CD8-positive, alpha-beta memory T cell (primary cell): ENCODE measurements at regions not wholly inside any gene's neighbourhood (a gene's known extent, or its start where the extent isn't known, plus 50 kb on each side); places are given as distances from the start of the nearest gene placed in this dataset.

Experiments
- CTCF ChIA-PET: fragments of 350-600 bp; sonication (Branson Sonifier 250); formaldehyde crosslinking; loops from one replicate; lab custom pipeline; 2021; ENCODE audit warnings: antibody characterized with exemption; lab: Charles Lee
- POLR2A ChIA-PET: fragments of 350-600 bp; sonication (Branson Sonifier 250); formaldehyde crosslinking; loops from one replicate; lab custom pipeline; 2021; ENCODE audit warnings: antibody characterized with exemption; lab: Charles Lee
- DNase-seq, 5 donors: peaks; one replicate each; pipeline versions ENCODE4 v3.0.0 to v3.0.0-alpha.2; 2020 to 2022; ENCODE audit warnings: mixed read lengths in 1 of 5
- H3K27ac ChIP-seq: one replicate; pipeline ENCODE4 v1.7.0; 2013; ENCODE audit warnings: low read depth, mild to moderate bottlenecking, low read length, moderate library complexity
- H3K27me3 ChIP-seq: 2 replicates; pipeline ENCODE4 v1.7.0; 2013; ENCODE audit warnings: low read length, mild to moderate bottlenecking; ENCODE audit not compliant: insufficient read depth, poor library complexity, severe bottlenecking
- H3K36me3 ChIP-seq: 2 replicates; pipeline ENCODE4 v1.7.0; 2013; ENCODE audit warnings: mild to moderate bottlenecking, low read length, moderate library complexity; ENCODE audit not compliant: insufficient read depth
- H3K4me1 ChIP-seq: 2 replicates; pipeline ENCODE4 v1.7.0; 2013; ENCODE audit warnings: mild to moderate bottlenecking, low read length, moderate library complexity; ENCODE audit not compliant: insufficient read depth
- H3K4me3 ChIP-seq: 2 replicates; pipeline ENCODE4 v1.7.0; 2013; ENCODE audit warnings: mild to moderate bottlenecking, low read length
- H3K9me3 ChIP-seq: 2 replicates; pipeline ENCODE4 v1.7.0; 2013; ENCODE audit warnings: mild to moderate bottlenecking, low read length
- H3K27ac Mint-ChIP-seq, 8 donors: one replicate each; pipeline ENCODE4 v1.8.0; 2020 to 2021; ENCODE audit warnings: mixed read lengths in 8 of 8, mild to moderate bottlenecking in 6 of 8, inconsistent platforms in 3 of 8, moderate library complexity in 3 of 8
- H3K27me3 Mint-ChIP-seq, 2 donors: one replicate each; pipeline ENCODE4 v1.8.0; 2020 to 2021; ENCODE audit warnings: mixed read lengths in 2 of 2, mild to moderate bottlenecking in 1 of 2, moderate library complexity in 1 of 2
- H3K36me3 Mint-ChIP-seq, 3 donors: one replicate each; pipeline ENCODE4 v1.8.0; 2020 to 2021; ENCODE audit warnings: mixed read lengths in 3 of 3, inconsistent platforms in 1 of 3, mild to moderate bottlenecking in 1 of 3
- H3K4me1 Mint-ChIP-seq, 3 donors: one replicate each; pipeline ENCODE4 v1.8.0; 2020 to 2021; ENCODE audit warnings: mixed read lengths in 3 of 3, inconsistent platforms in 1 of 3, mild to moderate bottlenecking in 1 of 3
- H3K4me3 Mint-ChIP-seq, 7 donors: one replicate each; pipeline ENCODE4 v1.8.0; 2020 to 2021; ENCODE audit warnings: mixed read lengths in 7 of 7, mild to moderate bottlenecking in 6 of 7, moderate library complexity in 4 of 7, inconsistent platforms in 2 of 7
- H3K9me3 Mint-ChIP-seq, 5 donors: one replicate each; pipeline ENCODE4 v1.8.0; 2020 to 2022; ENCODE audit warnings: mixed read lengths in 5 of 5, mild to moderate bottlenecking in 3 of 5, moderate library complexity in 2 of 5, inconsistent platforms in 1 of 5

- Histone ChIP-seq H3K4me3 (no peak overlapping the region), H3K4me1 (no peaks in the 10 kb centered on the region), H3K27me3 (no peaks in the 10 kb centered on the region), H3K9me3 (no peaks in the 10 kb centered on the region), H3K27ac (no peak overlapping the region), H3K36me3 (no peaks in the 10 kb centered on the region)
- H3K27me3 Mint-ChIP-seq = peaks cover 11 to 19% of the 10 kb centered on the region in 2 donors
- peaks cover 0 to 3% (median 0%) of the 10 kb centered on the region in 3 donors for H3K4me1 Mint-ChIP-seq
- H3K36me3 Mint-ChIP-seq = no peaks in the 10 kb centered on the region
- DNase-seq = no peak
- no peak overlapping the region for H3K4me3 Mint-ChIP-seq
- ChIA-PET POLR2A (no interaction called here), CTCF (no interaction called here)
- peaks cover 0 to 2% (median 0%) of the 10 kb centered on the region in 5 donors for H3K9me3 Mint-ChIP-seq
- H3K27ac Mint-ChIP-seq = no peak overlapping the region
These were observed 218.3 kb downstream of the AACS start for GRCh38 chr12:125283521-125283920.

GRCh38 chr12:125284087-125284486, 218.9 kb downstream of the AACS start:
- H3K4me1 ChIP-seq = no peaks in the 10 kb centered on the region
- H3K27ac ChIP-seq = no peak overlapping the region
- Mint-ChIP-seq H3K27ac (no peak overlapping the region), H3K36me3 (no peaks in the 10 kb centered on the region), H3K27me3 (peaks cover 12 to 18% of the 10 kb centered on the region in 2 donors), H3K4me1 (peaks cover 0 to 3% (median 0%) of the 10 kb centered on the region in 3 donors), H3K9me3 (peaks cover 0 to 2% (median 0%) of the 10 kb centered on the region in 5 donors), H3K4me3 (no peak overlapping the region)
- no peaks in the 10 kb centered on the region for H3K36me3 ChIP-seq
- H3K4me3 ChIP-seq = no peak overlapping the region
- ChIA-PET CTCF (no interaction called here), POLR2A (no interaction called here)
- H3K9me3 ChIP-seq = no peaks in the 10 kb centered on the region
- no peak for DNase-seq
- H3K27me3 ChIP-seq = no peaks in the 10 kb centered on the region

GRCh38 chr12:125284945-125285685, 219.9 kb downstream of the AACS start:
- H3K4me3 Mint-ChIP-seq = no peak overlapping the region
- H3K4me1 Mint-ChIP-seq = peaks cover 0 to 3% (median 0%) of the 10 kb centered on the region in 3 donors
- DNase-seq = no peak
- Histone ChIP-seq H3K4me3 (no peak overlapping the region), H3K27me3 (no peaks in the 10 kb centered on the region), H3K4me1 (no peaks in the 10 kb centered on the region), H3K9me3 (no peaks in the 10 kb centered on the region), H3K27ac (no peak overlapping the region), H3K36me3 (no peaks in the 10 kb centered on the region)
- H3K27ac Mint-ChIP-seq = peak overlapping the region in 1 of 8 donors; percentile 79
- no peaks in the 10 kb centered on the region for H3K36me3 Mint-ChIP-seq
- H3K9me3 Mint-ChIP-seq = peaks cover 0 to 2% (median 0%) of the 10 kb centered on the region in 5 donors
- ChIA-PET POLR2A (no interaction called here), CTCF (no interaction called here)
- peaks cover 12 to 14% of the 10 kb centered on the region in 2 donors for H3K27me3 Mint-ChIP-seq

DNA sequence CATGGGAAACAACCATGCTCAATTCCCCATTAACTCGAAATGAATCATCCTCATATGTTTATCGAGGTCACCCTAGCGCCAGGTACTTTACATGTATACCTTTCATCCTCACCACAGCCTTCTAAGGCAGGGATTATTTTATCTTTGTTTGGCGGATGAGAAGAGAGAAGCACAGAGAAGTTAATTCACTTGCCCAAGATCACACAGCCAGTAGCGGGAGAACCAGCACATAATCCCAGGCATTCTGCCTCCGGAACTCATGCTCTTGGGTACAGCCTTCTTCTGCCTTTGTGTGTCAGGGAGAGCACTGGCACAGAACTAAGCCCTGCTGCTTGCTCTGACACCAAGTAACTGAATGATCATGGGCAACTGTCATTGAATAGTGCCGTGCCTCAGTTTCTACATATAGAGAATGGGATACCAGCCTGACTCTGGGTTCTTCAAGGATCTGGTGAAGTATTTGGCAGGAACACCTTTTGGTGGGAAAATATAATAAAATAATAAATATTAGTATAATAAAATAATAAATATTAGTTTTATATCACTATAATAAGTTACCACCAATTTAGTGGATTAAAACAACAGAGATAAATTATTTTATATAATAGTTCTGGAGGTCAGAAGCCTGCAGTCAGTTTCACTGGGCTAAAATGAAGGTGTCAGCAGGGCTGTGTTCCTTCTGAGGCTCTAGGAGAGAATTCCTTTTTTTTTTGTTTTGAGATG, 220.9 kb downstream of the AACS start:
- H3K36me3 Mint-ChIP-seq = no peaks in the 10 kb centered on the region

DNA sequence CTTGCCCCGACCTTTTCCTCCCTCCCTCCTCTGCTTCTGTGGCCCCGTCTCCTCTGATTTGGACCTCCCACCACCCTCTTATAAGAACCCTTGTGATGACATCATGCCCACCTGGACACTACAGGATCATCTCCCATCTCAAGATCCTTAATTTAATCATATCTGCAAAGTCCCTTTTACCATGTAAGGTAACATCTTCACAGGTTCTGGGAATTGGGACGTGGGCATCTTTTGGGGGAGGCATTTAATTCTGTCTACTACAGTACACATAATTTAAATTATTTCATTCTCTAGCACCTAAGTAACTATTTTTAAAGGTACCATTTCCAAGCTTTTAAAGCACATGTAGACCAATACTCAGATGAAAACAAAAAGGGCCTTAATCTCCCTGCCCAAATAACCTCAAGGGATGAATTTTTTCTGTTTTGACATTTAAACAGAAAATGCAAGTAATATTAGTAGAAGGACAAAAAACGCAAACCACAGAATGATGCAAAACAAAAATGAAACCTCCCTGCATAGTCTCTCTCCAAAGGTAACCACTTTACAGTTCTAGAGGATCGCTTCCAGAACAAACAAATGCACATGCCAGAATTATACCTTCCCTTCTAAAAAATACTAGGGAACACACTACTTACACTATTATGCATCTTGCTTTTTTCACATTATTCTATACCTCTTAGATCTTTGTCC, 222.1 kb downstream of the AACS start:
- no peaks in the 10 kb centered on the region for H3K27me3 ChIP-seq
- H3K4me1 Mint-ChIP-seq = no peaks in the 10 kb centered on the region
- H3K9me3 Mint-ChIP-seq = no peaks in the 10 kb centered on the region
- peaks cover 7 to 11% of the 10 kb centered on the region in 2 donors for H3K27me3 Mint-ChIP-seq
- CTCF ChIA-PET = no interaction called here
- H3K4me3 Mint-ChIP-seq = no peak overlapping the region
- H3K9me3 ChIP-seq = no peaks in the 10 kb centered on the region
- no peak for DNase-seq
- H3K27ac Mint-ChIP-seq = no peak overlapping the region
- no peak overlapping the region for H3K4me3 ChIP-seq
- POLR2A ChIA-PET = no interaction called here
- H3K27ac ChIP-seq = no peak overlapping the region
- no peaks in the 10 kb centered on the region for H3K36me3 ChIP-seq
- no peaks in the 10 kb centered on the region for H3K4me1 ChIP-seq
- no peaks in the 10 kb centered on the region for H3K36me3 Mint-ChIP-seq

More for the DNA sequence above, 220.9 kb downstream of the AACS start:
- DNase-seq = no peak
- Histone ChIP-seq H3K4me3 (no peak overlapping the region), H3K4me1 (no peaks in the 10 kb centered on the region), H3K27me3 (no peaks in the 10 kb centered on the region), H3K36me3 (no peaks in the 10 kb centered on the region), H3K9me3 (no peaks in the 10 kb centered on the region), H3K27ac (no peak overlapping the region)
- H3K27ac Mint-ChIP-seq = no peak overlapping the region
- CTCF ChIA-PET = no interaction called here
- peaks cover 12 to 15% of the 10 kb centered on the region in 2 donors for H3K27me3 Mint-ChIP-seq
- POLR2A ChIA-PET = no interaction called here
- peaks cover 0 to 2% (median 0%) of the 10 kb centered on the region in 5 donors for H3K9me3 Mint-ChIP-seq
- H3K4me3 Mint-ChIP-seq = no peak overlapping the region
- H3K4me1 Mint-ChIP-seq = no peaks in the 10 kb centered on the region

DNA sequence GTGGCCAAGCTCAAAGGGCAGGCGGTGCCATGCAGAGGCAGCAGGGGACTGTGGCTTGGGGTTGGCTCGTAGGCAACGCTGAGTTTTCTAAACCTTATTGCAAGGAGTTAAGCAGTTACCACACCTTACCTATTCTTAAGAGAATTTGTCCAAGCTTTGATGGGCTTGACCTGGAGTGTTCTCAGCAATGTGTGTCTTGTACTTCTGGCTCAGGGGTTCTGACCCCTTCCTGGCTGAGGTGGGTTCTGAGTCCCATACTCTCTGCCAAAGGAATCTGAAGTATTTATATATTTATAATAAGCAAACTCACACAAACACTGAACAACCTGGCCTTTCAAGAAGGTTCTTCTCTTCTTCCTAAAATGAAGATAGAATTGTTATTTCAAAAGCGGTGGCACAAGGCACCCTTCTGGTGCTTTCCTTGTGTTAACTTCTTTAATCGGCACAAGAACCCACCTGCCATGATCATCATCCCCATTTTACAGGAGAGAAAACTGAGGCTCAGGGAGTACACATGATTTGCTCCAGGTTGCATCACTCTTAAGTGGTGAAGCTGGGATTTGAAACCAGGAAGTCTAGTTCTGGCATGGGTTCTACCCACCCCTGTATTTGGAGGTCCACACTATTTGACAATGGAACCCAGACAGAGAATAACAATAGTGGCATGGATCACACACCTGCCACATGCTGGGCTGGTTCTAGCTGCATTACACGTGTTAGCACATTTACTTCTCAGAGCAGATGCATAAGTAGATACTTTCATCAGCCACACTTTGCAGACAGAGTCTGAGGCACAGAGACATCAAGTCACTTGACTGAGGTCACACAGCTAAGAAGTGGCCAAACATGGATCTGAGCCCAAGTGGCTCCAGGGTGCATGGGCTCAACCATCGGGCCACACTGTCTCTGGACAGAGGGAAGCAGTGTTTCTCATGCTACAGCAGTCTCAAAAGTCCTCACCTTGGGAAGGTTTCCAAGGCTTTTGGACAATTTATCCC, 224.0 kb downstream of the AACS start:
- H3K27me3 ChIP-seq = no peaks in the 10 kb centered on the region
- Mint-ChIP-seq H3K9me3 (peaks cover 0 to 4% (median 0%) of the 10 kb centered on the region in 5 donors), H3K27ac (no peak overlapping the region), H3K36me3 (no peaks in the 10 kb centered on the region), H3K4me1 (no peaks in the 10 kb centered on the region), H3K27me3 (peaks cover 6 to 10% of the 10 kb centered on the region in 2 donors), H3K4me3 (no peak overlapping the region)
- H3K36me3 ChIP-seq = no peaks in the 10 kb centered on the region
- H3K4me3 ChIP-seq = no peak overlapping the region
- POLR2A ChIA-PET = no interaction called here
- no peaks in the 10 kb centered on the region for H3K9me3 ChIP-seq
- DNase-seq = no peak
- H3K4me1 ChIP-seq = no peaks in the 10 kb centered on the region
- CTCF ChIA-PET = interaction anchor here (1.4 kb wide), 1 partner anchor 13 kb away, joined by 3 read pairs; no protein-coding TSS in a partner anchor
- no peak overlapping the region for H3K27ac ChIP-seq

GRCh38 chr12:125289970-125290369, 224.7 kb downstream of the AACS start:
- CTCF ChIA-PET = no interaction called here
- Histone ChIP-seq H3K27ac (no peak overlapping the region), H3K9me3 (no peaks in the 10 kb centered on the region), H3K36me3 (no peaks in the 10 kb centered on the region), H3K4me3 (no peak overlapping the region), H3K27me3 (no peaks in the 10 kb centered on the region), H3K4me1 (no peaks in the 10 kb centered on the region)
- DNase-seq = no peak
- no peak overlapping the region for H3K4me3 Mint-ChIP-seq
- no peaks in the 10 kb centered on the region for H3K36me3 Mint-ChIP-seq
- POLR2A ChIA-PET = no interaction called here
- H3K27me3 Mint-ChIP-seq = peaks cover 6 to 10% of the 10 kb centered on the region in 2 donors
- no peaks in the 10 kb centered on the region for H3K4me1 Mint-ChIP-seq
- peaks cover 0 to 4% (median 0%) of the 10 kb centered on the region in 5 donors for H3K9me3 Mint-ChIP-seq
- no peak overlapping the region for H3K27ac Mint-ChIP-seq
